IMR-90 (cell line): ENCODE measurements at regions not wholly inside any gene's neighbourhood (a gene's known extent, or its start where the extent isn't known, plus 50 kb on each side); places are given as distances from the start of the nearest gene placed in this dataset.
"Not testable (repeated sequence)": the region's sequence is repeated elsewhere in the genome, so short reads cannot be mapped to it uniquely, and the experiment has no call there.

Source experiments
- ATAC-seq: fragments of 200-7000 bp; cut with Tn5 transposase; 2 replicates; pipeline ENCODE4 v1.9.1; 2020; ENCODE audit warnings: low read depth, mild to moderate bottlenecking, moderate library complexity
- BruUV-seq: library from RNA; stranded (reverse); fragments of 400-500 nt; replicated peaks from 2 replicates; lab custom pipeline; 2021; lab: Mats Ljungman, UMichigan
- CTCF ChIA-PET: fragments of 300-600 bp; formaldehyde crosslinking; extraction: SDS; loops from one replicate; lab custom pipeline; 2021; ENCODE audit warnings: antibody characterized with exemption; lab: Yijun Ruan, JAX
- POLR2A ChIA-PET: fragments of 300-600 bp; sonication (Branson Sonifier 250); formaldehyde crosslinking; loops from one replicate; lab custom pipeline; 2022; ENCODE audit warnings: antibody characterized with exemption; ENCODE audit not compliant: unreplicated experiment; lab: Charles Lee
- DNase-seq: peaks from one replicate; pipeline ENCODE4 v3.0.0; 2013
- H2AFZ ChIP-seq: replicated peaks from 2 replicates; pipeline ENCODE3; 2013; ENCODE audit warnings: low read length, mild to moderate bottlenecking; ENCODE audit not compliant: poor library complexity
- H2AK5ac ChIP-seq: 2 replicates; pipeline ENCODE4 v1.6.1; 2013; ENCODE audit warnings: low read depth, low read length, inconsistent platforms
- H2AK9ac ChIP-seq: replicated peaks from 2 replicates; pipeline ENCODE3; 2013; ENCODE audit warnings: mild to moderate bottlenecking, low read depth, low read length, moderate library complexity; ENCODE audit not compliant: poor library complexity
- H2BK120ac ChIP-seq: 2 replicates; pipeline ENCODE4 v1.6.1; 2013; ENCODE audit warnings: low read depth, low read length, inconsistent platforms
- H2BK15ac ChIP-seq: 3 replicates; pipeline ENCODE4 v1.6.1; 2013; ENCODE audit warnings: low read depth, low read length, inconsistent platforms
- H2BK20ac ChIP-seq: 2 replicates; pipeline ENCODE4 v1.6.1; 2013; ENCODE audit warnings: low read depth, mild to moderate bottlenecking, inconsistent platforms, low read length, moderate library complexity
- H2BK5ac ChIP-seq: 2 replicates; pipeline ENCODE4 v1.6.1; 2013; ENCODE audit warnings: mild to moderate bottlenecking, low read depth, low read length, inconsistent platforms; ENCODE audit not compliant: poor library complexity, severe bottlenecking
- H3K14ac ChIP-seq: replicated peaks from 2 replicates; pipeline ENCODE4 v1.6.1; 2013; ENCODE audit warnings: low read depth, low read length, inconsistent platforms
- H3K18ac ChIP-seq: 2 replicates; pipeline ENCODE4 v1.6.1; 2013; ENCODE audit warnings: low read depth, low read length, control low read depth
- H3K23ac ChIP-seq: 2 replicates; pipeline ENCODE4 v1.6.1; 2013; ENCODE audit warnings: low read depth, low read length, inconsistent platforms
- H3K27ac ChIP-seq: 2 replicates; pipeline ENCODE4 v1.5.1; 2013; ENCODE audit warnings: mild to moderate bottlenecking, control low read depth, low read length; ENCODE audit not compliant: insufficient read depth
- H3K27me3 ChIP-seq: 2 replicates; pipeline ENCODE4 v1.6.1; 2013; ENCODE audit warnings: low read length; ENCODE audit not compliant: control insufficient read depth, insufficient read depth
- H3K36me3 ChIP-seq: 2 replicates; pipeline ENCODE4 v1.6.1; 2013; ENCODE audit warnings: low read length, mixed read lengths; ENCODE audit not compliant: control insufficient read depth, insufficient read depth
- H3K4ac ChIP-seq: 2 replicates; pipeline ENCODE4 v1.6.1; 2013; ENCODE audit warnings: low read depth, low read length, inconsistent platforms
- H3K4me1 ChIP-seq: 2 replicates; pipeline ENCODE4 v1.6.1; 2013; ENCODE audit warnings: low read length, mixed read lengths; ENCODE audit not compliant: control insufficient read depth, insufficient read depth
- H3K4me2 ChIP-seq: 2 replicates; pipeline ENCODE4 v1.6.1; 2013; ENCODE audit warnings: low read depth, mild to moderate bottlenecking, control low read depth, low read length, moderate library complexity
- H3K4me3 ChIP-seq: 2 replicates; pipeline ENCODE4 v1.5.1; 2013; ENCODE audit warnings: low read depth, mild to moderate bottlenecking, control low read depth, low read length, moderate library complexity; ENCODE audit not compliant: insufficient read depth
- H3K56ac ChIP-seq: 2 replicates; pipeline ENCODE4 v1.6.1; 2013; ENCODE audit warnings: low read length, inconsistent platforms; ENCODE audit not compliant: insufficient read depth; ENCODE audit errors: extremely low read depth
- H3K79me1 ChIP-seq, 2 experiments: 2 replicates each; pipeline ENCODE4 v1.6.1; 2013; ENCODE audit warnings: low read length in 2 of 2, inconsistent platforms in 1 of 2, low read depth in 1 of 2
- H3K9ac ChIP-seq: 2 replicates; pipeline ENCODE4 v1.6.1; 2013; ENCODE audit warnings: low read depth, low read length, control low read depth
- H3K9me1 ChIP-seq: 2 replicates; pipeline ENCODE4 v1.6.1; 2013; ENCODE audit warnings: low read length, inconsistent platforms; ENCODE audit not compliant: insufficient read depth
- H3K9me3 ChIP-seq: 2 replicates; pipeline ENCODE4 v1.6.1; 2013; ENCODE audit warnings: low read length; ENCODE audit not compliant: control insufficient read depth, insufficient read depth
- H4K20me1 ChIP-seq: 2 replicates; pipeline ENCODE4 v1.6.1; 2013; ENCODE audit warnings: low read length, inconsistent platforms; ENCODE audit not compliant: insufficient read depth
- H4K5ac ChIP-seq: 2 replicates; pipeline ENCODE4 v1.6.1; 2013; ENCODE audit warnings: mild to moderate bottlenecking, low read depth, low read length, control low read depth
- H4K8ac ChIP-seq, 2 experiments: 2 replicates each; pipeline ENCODE4 v1.6.1; 2013; ENCODE audit warnings: low read depth in 2 of 2, low read length in 2 of 2, control low read depth in 1 of 2, inconsistent platforms in 1 of 2
- H4K91ac ChIP-seq: 2 replicates; pipeline ENCODE4 v1.6.1; 2013; ENCODE audit warnings: low read depth, low read length, inconsistent platforms; ENCODE audit not compliant: insufficient read depth
- WGBS, 2 experiments: methylation state at CpG; one replicate each; pipeline versions ENCODE4 v1.1.5 to v1.1.7; 2013; ENCODE audit warnings: missing lambda C conversion rate in 2 of 2; ENCODE audit not compliant: insufficient read length in 1 of 2; ENCODE audit errors: extremely low coverage in 2 of 2; 5-methylcytosine and 5-hydroxymethylcytosine counted together
- dilution Hi-C: fragments of 300-500 bp; cut with HindIII; formaldehyde crosslinking; loops from one replicate; pipeline ENCODE4 v1.14.3; 2018; ENCODE audit warnings: low sequenced_read_pairs; ENCODE audit not compliant: unreplicated experiment
- in situ Hi-C: fragments of 300-500 bp; cut with MboI; formaldehyde crosslinking; loops from 3 replicates; pipeline ENCODE4 v1.14.3; 2019; ENCODE audit warnings: low sequenced_read_pairs, inconsistent platforms, mixed read lengths
- intact Hi-C: fragments of 100-400 bp; cut with micrococcal nuclease; formaldehyde crosslinking; loops from 2 replicates; pipeline ENCODE4 v1.10.0; 2022

- H3K9ac ChIP-seq, in situ Hi-C loops, H3K4me1 ChIP-seq, H2AK9ac ChIP-seq, H3K4ac ChIP-seq, H3K23ac ChIP-seq, H3K36me3 ChIP-seq, intact Hi-C loops, H2BK20ac ChIP-seq, ATAC-seq, BruUV-seq, H3K14ac ChIP-seq, H3K4me3 ChIP-seq, H4K5ac ChIP-seq, CTCF ChIA-PET, dilution Hi-C loops, H4K8ac ChIP-seq, H3K9me1 ChIP-seq, H2BK120ac ChIP-seq, H3K18ac ChIP-seq, H4K20me1 ChIP-seq, H2AFZ ChIP-seq, H2BK15ac ChIP-seq, H3K56ac ChIP-seq, H2AK5ac ChIP-seq, H3K79me1 ChIP-seq, H4K91ac ChIP-seq, H3K27me3 ChIP-seq, H3K27ac ChIP-seq, H2BK5ac ChIP-seq, H3K9me3 ChIP-seq, H3K4me2 ChIP-seq, DNase-seq, POLR2A ChIA-PET: not testable (repeated sequence)
- no CpG with 5 or more reads among the region's 5 CpGs for WGBS, 2 experiments
These were observed 61.1 kb upstream of the TRIM77 start for GRCh38 chr11:89648996-89649395.

- dilution Hi-C loops, H4K20me1 ChIP-seq, H2AK5ac ChIP-seq, intact Hi-C loops, H3K9ac ChIP-seq, H3K79me1 ChIP-seq, H3K23ac ChIP-seq, H3K36me3 ChIP-seq, POLR2A ChIA-PET, H3K18ac ChIP-seq, H3K9me3 ChIP-seq, H3K9me1 ChIP-seq, in situ Hi-C loops, H2BK20ac ChIP-seq, H4K8ac ChIP-seq, H2AFZ ChIP-seq, CTCF ChIA-PET, ATAC-seq, H2BK15ac ChIP-seq, BruUV-seq, H3K27ac ChIP-seq, H3K4me3 ChIP-seq, H3K27me3 ChIP-seq, H2BK5ac ChIP-seq, H3K4me2 ChIP-seq, H2AK9ac ChIP-seq, H3K56ac ChIP-seq, H3K14ac ChIP-seq, H4K91ac ChIP-seq, H3K4me1 ChIP-seq, H2BK120ac ChIP-seq, H4K5ac ChIP-seq, H3K4ac ChIP-seq, DNase-seq: not testable (repeated sequence)
- WGBS, 2 experiments = no CpG with 5 or more reads among the region's 2 CpGs
These were observed 55.4 kb upstream of the TRIM77 start for GRCh38 chr11:89654669-89655068.
